Parathyroid adenoma (tissue), 2 donors: ENCODE measurements at regions not wholly inside any gene's neighbourhood (a gene's known extent, or its start where the extent isn't known, plus 50 kb on each side); places are given as distances from the start of the nearest gene placed in this dataset.

Source experiments
- H2AFZ ChIP-seq: fragments of 300-600 bp; sonication (generic); one replicate; pipeline ENCODE4 v1.7.0; 2017; ENCODE audit warnings: antibody characterized with exemption, mild to moderate bottlenecking
- H3K27ac ChIP-seq: fragments of 300-600 bp; sonication (generic); one replicate; pipeline ENCODE4 v1.7.0; 2017
- H3K27me3 ChIP-seq: fragments of 300-600 bp; sonication (generic); one replicate; pipeline ENCODE4 v1.7.0; 2017; ENCODE audit warnings: low read length; ENCODE audit not compliant: control insufficient read depth, insufficient read depth
- H3K36me3 ChIP-seq: fragments of 300-600 bp; sonication (generic); one replicate; pipeline ENCODE4 v1.7.0; 2017; ENCODE audit warnings: low read length; ENCODE audit not compliant: control insufficient read depth, insufficient read depth
- H3K4me1 ChIP-seq: fragments of 300-600 bp; sonication (generic); one replicate; pipeline ENCODE4 v1.7.0; 2017; ENCODE audit warnings: control low read depth
- H3K4me2 ChIP-seq: fragments of 300-600 bp; sonication (generic); one replicate; pipeline ENCODE4 v1.7.0; 2017; ENCODE audit warnings: low read length
- H3K4me3 ChIP-seq: fragments of 300-600 bp; sonication (generic); one replicate; pipeline ENCODE4 v1.7.0; 2017; ENCODE audit warnings: low read depth, low read length
- H3K79me2 ChIP-seq: fragments of 300-600 bp; sonication (generic); one replicate; pipeline ENCODE4 v1.7.0; 2017; ENCODE audit warnings: control low read depth
- H3K9ac ChIP-seq: fragments of 300-600 bp; sonication (generic); one replicate; pipeline ENCODE4 v1.7.0; 2017; ENCODE audit warnings: mild to moderate bottlenecking
- H3K9me3 ChIP-seq: fragments of 300-600 bp; sonication (generic); one replicate; pipeline ENCODE4 v1.7.0; 2017; ENCODE audit warnings: low read length; ENCODE audit not compliant: control insufficient read depth
- TF ChIP-seq, protein P1 (sequence below): fragments of 300-600 bp; sonication (generic); IDR thresholded peaks from one replicate; pipeline ENCODE4 v1.7.0; 2017; ENCODE audit warnings: antibody characterized with exemption, mild to moderate bottlenecking
- donor health status: primary hyperparathyroidism.

- no peaks in the 10 kb centered on the region for H3K36me3 ChIP-seq
- no peak overlapping the region for H3K9ac ChIP-seq
- no peak overlapping the region for H2AFZ ChIP-seq
- no peaks in the 10 kb centered on the region for H3K79me2 ChIP-seq
- H3K27me3 ChIP-seq, result no peaks in the 10 kb centered on the region
- no peaks in the 10 kb centered on the region for H3K9me3 ChIP-seq
- peaks cover 2% of the 10 kb centered on the region for H3K4me1 ChIP-seq
- H3K27ac ChIP-seq, result no peak overlapping the region
- H3K4me3 ChIP-seq, result no peak overlapping the region
- TF ChIP-seq, protein P1, sequence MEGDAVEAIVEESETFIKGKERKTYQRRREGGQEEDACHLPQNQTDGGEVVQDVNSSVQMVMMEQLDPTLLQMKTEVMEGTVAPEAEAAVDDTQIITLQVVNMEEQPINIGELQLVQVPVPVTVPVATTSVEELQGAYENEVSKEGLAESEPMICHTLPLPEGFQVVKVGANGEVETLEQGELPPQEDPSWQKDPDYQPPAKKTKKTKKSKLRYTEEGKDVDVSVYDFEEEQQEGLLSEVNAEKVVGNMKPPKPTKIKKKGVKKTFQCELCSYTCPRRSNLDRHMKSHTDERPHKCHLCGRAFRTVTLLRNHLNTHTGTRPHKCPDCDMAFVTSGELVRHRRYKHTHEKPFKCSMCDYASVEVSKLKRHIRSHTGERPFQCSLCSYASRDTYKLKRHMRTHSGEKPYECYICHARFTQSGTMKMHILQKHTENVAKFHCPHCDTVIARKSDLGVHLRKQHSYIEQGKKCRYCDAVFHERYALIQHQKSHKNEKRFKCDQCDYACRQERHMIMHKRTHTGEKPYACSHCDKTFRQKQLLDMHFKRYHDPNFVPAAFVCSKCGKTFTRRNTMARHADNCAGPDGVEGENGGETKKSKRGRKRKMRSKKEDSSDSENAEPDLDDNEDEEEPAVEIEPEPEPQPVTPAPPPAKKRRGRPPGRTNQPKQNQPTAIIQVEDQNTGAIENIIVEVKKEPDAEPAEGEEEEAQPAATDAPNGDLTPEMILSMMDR, result no peak
- no peak overlapping the region for H3K4me2 ChIP-seq
Measured at GRCh38 chr10:10047426-10047825, 970.2 kb upstream of the CELF2 start.

GRCh38 chr10:10053051-10053450 lies 964.6 kb upstream of the CELF2 start:
- Histone ChIP-seq H3K27me3 (no peaks in the 10 kb centered on the region), H2AFZ (no peak overlapping the region), H3K4me1 (no peaks in the 10 kb centered on the region)

DNA sequence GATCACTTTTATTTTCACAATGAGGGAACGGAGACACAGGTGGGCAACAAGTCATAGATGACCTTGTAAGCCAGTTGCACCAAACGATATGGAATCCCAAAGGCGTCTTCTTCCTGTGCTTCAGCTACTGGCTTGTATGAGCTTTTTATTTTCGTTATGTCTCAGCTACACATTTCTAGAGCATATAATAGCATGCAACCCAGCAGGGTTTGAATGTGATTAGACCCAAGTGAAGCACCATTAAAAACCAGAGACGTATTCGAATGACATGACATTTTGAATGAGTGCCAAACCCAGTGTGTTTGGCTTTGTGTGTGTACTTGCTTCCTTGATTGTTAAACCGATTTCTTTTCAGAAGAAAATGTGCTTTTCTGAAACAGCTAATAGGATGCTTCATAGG lies 963.2 kb upstream of the CELF2 start:
- H3K36me3 ChIP-seq, result no peaks in the 10 kb centered on the region
- H3K4me1 ChIP-seq, result no peaks in the 10 kb centered on the region
- TF ChIP-seq, protein P1, result no peak
- no peak overlapping the region for H3K27ac ChIP-seq
- no peak overlapping the region for H3K4me2 ChIP-seq
- H3K79me2 ChIP-seq, result no peaks in the 10 kb centered on the region
- H2AFZ ChIP-seq, result no peak overlapping the region
- no peaks in the 10 kb centered on the region for H3K9me3 ChIP-seq
- no peaks in the 10 kb centered on the region for H3K27me3 ChIP-seq
- no peak overlapping the region for H3K9ac ChIP-seq
- H3K4me3 ChIP-seq, result no peak overlapping the region

More at GRCh38 chr10:10053051-10053450, 964.6 kb upstream of the CELF2 start:
- H3K79me2 ChIP-seq, result no peaks in the 10 kb centered on the region
- TF ChIP-seq, protein P1, result no peak
- no peaks in the 10 kb centered on the region for H3K9me3 ChIP-seq
- no peak overlapping the region for H3K27ac ChIP-seq
- H3K4me2 ChIP-seq, result no peak overlapping the region
- H3K9ac ChIP-seq, result no peak overlapping the region
- no peak overlapping the region for H3K4me3 ChIP-seq
- no peaks in the 10 kb centered on the region for H3K36me3 ChIP-seq

DNA sequence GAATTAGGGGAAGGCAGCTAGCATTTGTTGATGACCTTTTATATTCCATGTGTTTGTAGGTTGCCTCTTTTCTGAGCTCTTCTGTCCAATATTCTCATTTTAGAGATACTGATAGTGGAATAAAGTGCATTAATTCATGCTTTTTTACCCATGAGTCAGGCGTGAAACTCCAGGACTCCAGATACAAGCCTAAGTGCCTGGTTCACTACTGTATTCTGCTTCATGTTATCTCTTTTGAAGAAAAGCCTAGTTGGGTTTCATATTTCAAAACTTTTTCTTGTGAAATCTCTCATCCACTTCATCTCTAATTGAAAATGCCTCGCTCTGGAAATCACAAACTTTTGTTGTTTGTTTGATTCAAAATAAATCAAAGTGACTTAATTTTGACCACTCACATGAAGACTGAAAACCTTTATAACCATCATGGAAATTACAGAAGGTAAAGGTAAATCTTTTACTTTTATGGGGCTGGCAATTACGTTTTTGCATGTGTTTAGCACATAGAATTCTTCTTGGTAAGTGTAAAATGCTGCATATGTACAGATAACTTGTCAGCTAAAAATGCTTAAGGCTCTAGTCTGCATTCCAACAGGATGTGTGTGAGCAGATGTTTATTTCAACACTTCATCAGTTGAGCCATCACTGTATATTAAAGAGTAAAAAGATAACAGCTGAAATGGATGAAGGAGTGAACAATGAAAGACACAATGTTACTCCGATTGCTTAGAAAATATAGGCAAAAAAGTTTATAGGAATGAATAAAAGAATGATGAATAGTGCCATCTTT lies 961.8 kb upstream of the CELF2 start:
- H3K36me3 ChIP-seq, result no peaks in the 10 kb centered on the region
- H3K4me2 ChIP-seq, result no peak overlapping the region
- H3K79me2 ChIP-seq, result no peaks in the 10 kb centered on the region
- H3K9me3 ChIP-seq, result no peaks in the 10 kb centered on the region
- H3K9ac ChIP-seq, result no peak overlapping the region
- H2AFZ ChIP-seq, result no peak overlapping the region
- no peaks in the 10 kb centered on the region for H3K27me3 ChIP-seq
- no peak overlapping the region for H3K27ac ChIP-seq
- TF ChIP-seq, protein P1, result no peak
- H3K4me1 ChIP-seq, result no peaks in the 10 kb centered on the region
- no peak overlapping the region for H3K4me3 ChIP-seq

DNA sequence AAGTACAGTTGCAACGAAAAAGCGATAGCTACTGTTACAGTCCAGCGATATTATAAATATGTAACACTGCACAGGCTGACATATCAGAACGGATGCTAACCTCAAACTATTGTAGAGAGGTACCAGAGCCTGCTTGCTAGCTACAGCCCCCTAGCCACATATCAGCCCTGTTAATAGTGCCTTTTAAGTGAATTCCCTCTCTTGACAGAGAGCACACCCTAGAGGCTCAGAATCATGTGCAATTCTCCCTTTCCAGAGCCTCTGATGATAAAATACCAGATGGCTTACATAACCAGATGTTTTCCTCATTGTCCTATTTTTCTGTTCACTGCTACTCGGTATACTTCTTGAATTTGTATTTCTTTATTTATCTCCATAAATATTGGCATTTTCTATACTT lies 960.7 kb upstream of the CELF2 start:
- no peaks in the 10 kb centered on the region for H3K27me3 ChIP-seq

More for the DNA sequence above, 960.7 kb upstream of the CELF2 start:
- H3K36me3 ChIP-seq, result no peaks in the 10 kb centered on the region
- H3K4me1 ChIP-seq, result no peaks in the 10 kb centered on the region
- no peak overlapping the region for H3K4me3 ChIP-seq
- H3K79me2 ChIP-seq, result no peaks in the 10 kb centered on the region
- TF ChIP-seq, protein P1, result peak; percentile 28
- no peaks in the 10 kb centered on the region for H3K9me3 ChIP-seq
- no peak overlapping the region for H3K27ac ChIP-seq
- H3K4me2 ChIP-seq, result no peak overlapping the region
- no peak overlapping the region for H2AFZ ChIP-seq
- no peak overlapping the region for H3K9ac ChIP-seq
